H9 (cell line): ENCODE measurements at regions not wholly inside any gene's neighbourhood (a gene's known extent, or its start where the extent isn't known, plus 50 kb on each side); places are given as distances from the start of the nearest gene placed in this dataset.

ENCODE experiments used
- DNase-seq: peaks from one replicate; pipeline ENCODE4 v3.0.0-alpha.2; 2017
- H2AFZ ChIP-seq: one replicate; pipeline ENCODE4 v1.6.1; 2013; ENCODE audit warnings: mild to moderate bottlenecking, low read length, control low read depth, moderate library complexity
- H2AK5ac ChIP-seq: 2 replicates; pipeline ENCODE4 v1.6.1; 2013; ENCODE audit warnings: low read length, control low read depth, mixed read lengths; ENCODE audit not compliant: insufficient read length
- H2BK120ac ChIP-seq: one replicate; pipeline ENCODE4 v1.6.1; 2013; ENCODE audit warnings: low read depth, mild to moderate bottlenecking, low read length, control low read depth, inconsistent platforms; ENCODE audit not compliant: poor library complexity, severe bottlenecking
- H2BK12ac ChIP-seq: 2 replicates; pipeline ENCODE4 v1.6.1; 2013; ENCODE audit warnings: low read length, control low read depth, mixed read lengths, low read depth; ENCODE audit not compliant: insufficient read length
- H2BK15ac ChIP-seq: 2 replicates; pipeline ENCODE4 v1.6.1; 2013; ENCODE audit warnings: low read depth, low read length, control low read depth
- H2BK20ac ChIP-seq: one replicate; pipeline ENCODE4 v1.6.1; 2013; ENCODE audit warnings: low read depth, mild to moderate bottlenecking, low read length, control low read depth, inconsistent platforms; ENCODE audit not compliant: poor library complexity, severe bottlenecking
- H2BK5ac ChIP-seq: 2 replicates; pipeline ENCODE4 v1.6.1; 2013; ENCODE audit warnings: low read length, control low read depth, mixed read lengths; ENCODE audit not compliant: insufficient read length
- H3K14ac ChIP-seq: 2 replicates; pipeline ENCODE4 v1.6.1; 2013; ENCODE audit warnings: low read length, control low read depth; ENCODE audit not compliant: insufficient read depth
- H3K18ac ChIP-seq: 2 replicates; pipeline ENCODE4 v1.6.1; 2013; ENCODE audit warnings: low read depth, mild to moderate bottlenecking, mixed read lengths, low read length, control low read depth; ENCODE audit not compliant: insufficient read length
- H3K23ac ChIP-seq: 2 replicates; pipeline ENCODE4 v1.6.1; 2013; ENCODE audit warnings: low read length, control low read depth, mixed read lengths, low read depth; ENCODE audit not compliant: insufficient read length
- H3K23me2 ChIP-seq: 2 replicates; pipeline ENCODE4 v1.6.1; 2013; ENCODE audit warnings: low read depth, mild to moderate bottlenecking, mixed read lengths, low read length, control low read depth; ENCODE audit not compliant: insufficient read length, poor library complexity, severe bottlenecking
- H3K27ac ChIP-seq: 2 replicates; pipeline ENCODE4 v1.5.1; 2013; ENCODE audit warnings: low read length, control low read depth, mixed read lengths, low read depth; ENCODE audit not compliant: insufficient read length
- H3K27me3 ChIP-seq: 2 replicates; pipeline ENCODE4 v1.6.1; 2013; ENCODE audit warnings: low read length, control low read depth, inconsistent platforms; ENCODE audit not compliant: insufficient read depth
- H3K4ac ChIP-seq: 2 replicates; pipeline ENCODE4 v1.6.1; 2013; ENCODE audit warnings: low read depth, mild to moderate bottlenecking, control low read depth, inconsistent platforms, low read length, moderate library complexity
- H3K4me1 ChIP-seq: 2 replicates; pipeline ENCODE4 v1.6.1; 2013; ENCODE audit warnings: low read length, control low read depth, inconsistent platforms; ENCODE audit not compliant: insufficient read depth
- H3K4me2 ChIP-seq: 2 replicates; pipeline ENCODE4 v1.6.1; 2013; ENCODE audit warnings: low read length, control low read depth, mixed read lengths; ENCODE audit not compliant: insufficient read length, insufficient read depth
- H3K56ac ChIP-seq: 2 replicates; pipeline ENCODE4 v1.6.1; 2013; ENCODE audit warnings: low read depth, mild to moderate bottlenecking, mixed read lengths, low read length, control low read depth; ENCODE audit not compliant: insufficient read length
- H3K79me1 ChIP-seq: 2 replicates; pipeline ENCODE4 v1.6.1; 2013; ENCODE audit warnings: low read depth, mild to moderate bottlenecking, moderate library complexity, low read length, control low read depth, inconsistent platforms; ENCODE audit not compliant: insufficient read depth, poor library complexity, severe bottlenecking
- H3K79me2 ChIP-seq: 2 replicates; pipeline ENCODE4 v1.6.1; 2013; ENCODE audit warnings: low read length, control low read depth, inconsistent platforms; ENCODE audit not compliant: insufficient read depth
- H3K9ac ChIP-seq: 2 replicates; pipeline ENCODE4 v1.6.1; 2013; ENCODE audit warnings: low read length, control low read depth, mixed read lengths; ENCODE audit not compliant: insufficient read length; ENCODE audit errors: extremely low read depth
- H3K9me3 ChIP-seq: one replicate; pipeline ENCODE4 v1.6.1; 2013; ENCODE audit warnings: low read depth, low read length, inconsistent platforms; ENCODE audit not compliant: control insufficient read depth
- H3T11ph ChIP-seq: one replicate; pipeline ENCODE4 v1.6.1; 2013; ENCODE audit warnings: mild to moderate bottlenecking, low read length, control low read depth, inconsistent platforms
- H4K20me1 ChIP-seq: one replicate; pipeline ENCODE4 v1.6.1; 2013; ENCODE audit not compliant: control insufficient read depth, insufficient read length, insufficient read depth
- H4K5ac ChIP-seq: 2 replicates; pipeline ENCODE4 v1.6.1; 2013; ENCODE audit warnings: low read depth, mild to moderate bottlenecking, mixed read lengths, low read length, control low read depth; ENCODE audit not compliant: insufficient read length
- H4K8ac ChIP-seq: replicated peaks from 2 replicates; pipeline ENCODE4 v1.6.1; 2013; ENCODE audit warnings: low read length, control low read depth, mixed read lengths, low read depth; ENCODE audit not compliant: insufficient read length
- H4K91ac ChIP-seq: 2 replicates; pipeline ENCODE4 v1.6.1; 2013; ENCODE audit warnings: low read depth, mild to moderate bottlenecking, moderate library complexity, mixed read lengths, low read length, control low read depth; ENCODE audit not compliant: insufficient read length
- H3K27ac Mint-ChIP-seq, 3 experiments: 2 replicates in 2 of 3; 3 replicates in 1 of 3; pipeline ENCODE4 v1.8.0; 2020 to 2021; ENCODE audit warnings: mixed read lengths in 3 of 3, mild to moderate bottlenecking in 1 of 3, moderate library complexity in 1 of 3
- H3K27me3 Mint-ChIP-seq: 2 replicates; pipeline ENCODE4 v1.8.0; 2021; ENCODE audit warnings: low read depth, mild to moderate bottlenecking, moderate library complexity, mixed read lengths
- H3K36me3 Mint-ChIP-seq, 3 experiments: 2 replicates in 2 of 3; 3 replicates in 1 of 3; pipeline ENCODE4 v1.8.0; 2020 to 2021; ENCODE audit warnings: low read depth in 3 of 3, mixed read lengths in 3 of 3; ENCODE audit not compliant: insufficient read depth in 1 of 3
- H3K4me1 Mint-ChIP-seq, 2 experiments: 2 replicates each; pipeline ENCODE4 v1.8.0; 2020; ENCODE audit warnings: mixed read lengths in 2 of 2
- H3K4me3 Mint-ChIP-seq, 2 experiments: 2 replicates in 1 of 2; 3 replicates in 1 of 2; pipeline ENCODE4 v1.8.0; 2020 to 2021; ENCODE audit warnings: mild to moderate bottlenecking in 2 of 2, mixed read lengths in 2 of 2, moderate library complexity in 1 of 2
- H3K9me3 Mint-ChIP-seq, 2 experiments: 2 replicates in 1 of 2; 3 replicates in 1 of 2; pipeline ENCODE4 v1.8.0; 2020; ENCODE audit warnings: mild to moderate bottlenecking in 2 of 2, mixed read lengths in 2 of 2, moderate library complexity in 1 of 2
- TF ChIP-seq, protein P1 (sequence below): fragments of 200-600 bp; sonication (generic); conservative IDR thresholded peaks from 3 replicates; pipeline ENCODE4 v1.8.0; 2021; ENCODE audit warnings: antibody characterized with exemption, mild to moderate bottlenecking

DNA sequence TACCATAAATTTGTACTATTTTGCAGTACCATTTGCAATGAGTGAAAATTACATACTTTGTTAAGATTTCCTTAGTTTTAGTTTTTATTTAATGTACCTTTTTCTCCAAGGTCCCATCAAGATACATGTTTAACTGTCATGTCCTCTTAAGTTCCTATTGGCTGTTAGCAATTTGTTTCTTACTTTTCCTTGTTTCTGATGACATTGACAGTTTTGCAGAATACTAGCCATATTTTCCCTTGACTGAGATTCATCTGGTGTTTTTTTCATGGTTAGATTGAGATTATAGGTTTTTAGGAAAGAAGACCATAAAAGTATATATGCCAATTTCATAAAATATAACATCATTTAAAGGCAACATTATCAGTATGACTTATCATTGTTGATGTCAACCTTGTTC is 376.8 kb upstream of the STEAP1 start:
- Histone ChIP-seq H2BK20ac (no peak overlapping the region), H3K4me1 (no peaks in the 10 kb centered on the region), H3K9me3 (no peaks in the 10 kb centered on the region), H2BK120ac (no peak overlapping the region), H2BK15ac (no peak overlapping the region), H4K20me1 (no peaks in the 10 kb centered on the region), H2BK5ac (no peak overlapping the region), H3K4ac (no peak overlapping the region), H3K14ac (no peak overlapping the region), H4K8ac (no peak overlapping the region), H3K23ac (no peak overlapping the region), H3K79me1 (no peaks in the 10 kb centered on the region), H3K9ac (no peak overlapping the region), H4K91ac (no peak overlapping the region), H3K79me2 (no peaks in the 10 kb centered on the region), H3K27ac (no peak overlapping the region), H2AFZ (no peak overlapping the region), H3K23me2 (no peaks in the 10 kb centered on the region), H3K27me3 (no peaks in the 10 kb centered on the region), H4K5ac (no peak overlapping the region), H3K18ac (no peak overlapping the region), H3K4me2 (no peak overlapping the region), H3T11ph (no peak overlapping the region), H2AK5ac (no peak overlapping the region), H2BK12ac (no peak overlapping the region), H3K56ac (no peak overlapping the region)
- Mint-ChIP-seq H3K4me1 (no peaks in the 10 kb centered on the region), H3K9me3 (no peaks in the 10 kb centered on the region), H3K27ac (no peak overlapping the region), H3K27me3 (no peaks in the 10 kb centered on the region), H3K36me3 (no peaks in the 10 kb centered on the region), H3K4me3 (no peak overlapping the region)
- no peak for DNase-seq
- TF ChIP-seq, protein P1, sequence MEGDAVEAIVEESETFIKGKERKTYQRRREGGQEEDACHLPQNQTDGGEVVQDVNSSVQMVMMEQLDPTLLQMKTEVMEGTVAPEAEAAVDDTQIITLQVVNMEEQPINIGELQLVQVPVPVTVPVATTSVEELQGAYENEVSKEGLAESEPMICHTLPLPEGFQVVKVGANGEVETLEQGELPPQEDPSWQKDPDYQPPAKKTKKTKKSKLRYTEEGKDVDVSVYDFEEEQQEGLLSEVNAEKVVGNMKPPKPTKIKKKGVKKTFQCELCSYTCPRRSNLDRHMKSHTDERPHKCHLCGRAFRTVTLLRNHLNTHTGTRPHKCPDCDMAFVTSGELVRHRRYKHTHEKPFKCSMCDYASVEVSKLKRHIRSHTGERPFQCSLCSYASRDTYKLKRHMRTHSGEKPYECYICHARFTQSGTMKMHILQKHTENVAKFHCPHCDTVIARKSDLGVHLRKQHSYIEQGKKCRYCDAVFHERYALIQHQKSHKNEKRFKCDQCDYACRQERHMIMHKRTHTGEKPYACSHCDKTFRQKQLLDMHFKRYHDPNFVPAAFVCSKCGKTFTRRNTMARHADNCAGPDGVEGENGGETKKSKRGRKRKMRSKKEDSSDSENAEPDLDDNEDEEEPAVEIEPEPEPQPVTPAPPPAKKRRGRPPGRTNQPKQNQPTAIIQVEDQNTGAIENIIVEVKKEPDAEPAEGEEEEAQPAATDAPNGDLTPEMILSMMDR: no peak
